Neural progenitor cell (in vitro differentiated cells): ENCODE measurements at regions not wholly inside any gene's neighbourhood (a gene's known extent, or its start where the extent isn't known, plus 50 kb on each side); places are given as distances from the start of the nearest gene placed in this dataset.
A peak's percentile ranks its signal among the peaks of the same experiment; 100 is the strongest.

ENCODE experiments used
- DNase-seq: peaks from one replicate; pipeline ENCODE4 v3.0.0-alpha.2; 2016; ENCODE audit warnings: low spot score
- H2AFZ ChIP-seq: fragments of 200-600 bp; sonication (generic); replicated peaks from 2 replicates; pipeline ENCODE4 v1.6.1; 2016; ENCODE audit warnings: antibody characterized with exemption
- H3F3A ChIP-seq: fragments of 200-600 bp; sonication (generic); 2 replicates; pipeline ENCODE4 v1.6.1; 2016; ENCODE audit warnings: antibody characterized with exemption, low read depth
- H3K27ac ChIP-seq: fragments of 200-600 bp; sonication (generic); 2 replicates; pipeline ENCODE4 v1.5.1; 2016; ENCODE audit warnings: mild to moderate bottlenecking
- H3K27me3 ChIP-seq: fragments of 200-600 bp; sonication (generic); 2 replicates; pipeline ENCODE4 v1.6.1; 2016; ENCODE audit warnings: mild to moderate bottlenecking, moderate library complexity
- H3K36me3 ChIP-seq: fragments of 200-600 bp; sonication (generic); 2 replicates; pipeline ENCODE4 v1.5.1; 2016
- H3K4me1 ChIP-seq: fragments of 200-600 bp; sonication (generic); 2 replicates; pipeline ENCODE4 v1.6.1; 2016; ENCODE audit warnings: mixed run types
- H3K4me2 ChIP-seq: fragments of 200-600 bp; sonication (generic); 2 replicates; pipeline ENCODE4 v1.6.1; 2016
- H3K4me3 ChIP-seq: fragments of 200-600 bp; sonication (generic); 2 replicates; pipeline ENCODE4 v1.5.1; 2016
- H3K79me2 ChIP-seq: fragments of 200-600 bp; sonication (generic); 2 replicates; pipeline ENCODE4 v1.6.1; 2016; ENCODE audit warnings: low read depth
- H3K9ac ChIP-seq: fragments of 200-600 bp; sonication (generic); 2 replicates; pipeline ENCODE4 v1.6.1; 2016
- H3K9me3 ChIP-seq: fragments of 200-600 bp; sonication (generic); 2 replicates; pipeline ENCODE4 v1.5.1; 2016; ENCODE audit warnings: low read depth
- H4K20me1 ChIP-seq: fragments of 200-600 bp; sonication (generic); 2 replicates; pipeline ENCODE4 v1.6.1; 2016; ENCODE audit warnings: low read depth
- H3K27ac Mint-ChIP-seq: 3 replicates; pipeline ENCODE4 v1.8.0; 2021; ENCODE audit warnings: mixed read lengths
- H3K27me3 Mint-ChIP-seq: 2 replicates; pipeline ENCODE4 v1.8.0; 2022; ENCODE audit warnings: low read depth, mild to moderate bottlenecking, inconsistent platforms, moderate library complexity, mixed read lengths; ENCODE audit not compliant: insufficient read depth
- H3K36me3 Mint-ChIP-seq: 3 replicates; pipeline ENCODE4 v1.8.0; 2021; ENCODE audit warnings: mixed read lengths
- H3K4me1 Mint-ChIP-seq: 3 replicates; pipeline ENCODE4 v1.8.0; 2021; ENCODE audit warnings: mixed read lengths
- H3K4me3 Mint-ChIP-seq: 3 replicates; pipeline ENCODE4 v1.8.0; 2021; ENCODE audit warnings: mild to moderate bottlenecking, moderate library complexity, mixed read lengths
- H3K9me3 Mint-ChIP-seq: 3 replicates; pipeline ENCODE4 v1.8.0; 2020; ENCODE audit warnings: mixed read lengths
- EZH2 ChIP-seq: fragments of 200-600 bp; sonication (generic); IDR thresholded peaks from 2 replicates; pipeline ENCODE4 v1.6.1; 2017; ENCODE audit warnings: antibody characterized with exemption, mild to moderate bottlenecking, moderate library complexity
- EZH2phosphoT487 ChIP-seq: fragments of 200-600 bp; sonication (generic); IDR thresholded peaks from 2 replicates; pipeline ENCODE4 v1.6.1; 2017; ENCODE audit warnings: antibody characterized with exemption
- TF ChIP-seq, protein P1 (sequence below): fragments of 200-600 bp; sonication (generic); IDR thresholded peaks from 2 replicates; pipeline ENCODE4 v1.5.1; 2017; ENCODE audit warnings: antibody characterized with exemption, mild to moderate bottlenecking

GRCh38 chr1:187987236-187987776, 1158.6 kb downstream of the PLA2G4A start:
- TF ChIP-seq, protein P1, sequence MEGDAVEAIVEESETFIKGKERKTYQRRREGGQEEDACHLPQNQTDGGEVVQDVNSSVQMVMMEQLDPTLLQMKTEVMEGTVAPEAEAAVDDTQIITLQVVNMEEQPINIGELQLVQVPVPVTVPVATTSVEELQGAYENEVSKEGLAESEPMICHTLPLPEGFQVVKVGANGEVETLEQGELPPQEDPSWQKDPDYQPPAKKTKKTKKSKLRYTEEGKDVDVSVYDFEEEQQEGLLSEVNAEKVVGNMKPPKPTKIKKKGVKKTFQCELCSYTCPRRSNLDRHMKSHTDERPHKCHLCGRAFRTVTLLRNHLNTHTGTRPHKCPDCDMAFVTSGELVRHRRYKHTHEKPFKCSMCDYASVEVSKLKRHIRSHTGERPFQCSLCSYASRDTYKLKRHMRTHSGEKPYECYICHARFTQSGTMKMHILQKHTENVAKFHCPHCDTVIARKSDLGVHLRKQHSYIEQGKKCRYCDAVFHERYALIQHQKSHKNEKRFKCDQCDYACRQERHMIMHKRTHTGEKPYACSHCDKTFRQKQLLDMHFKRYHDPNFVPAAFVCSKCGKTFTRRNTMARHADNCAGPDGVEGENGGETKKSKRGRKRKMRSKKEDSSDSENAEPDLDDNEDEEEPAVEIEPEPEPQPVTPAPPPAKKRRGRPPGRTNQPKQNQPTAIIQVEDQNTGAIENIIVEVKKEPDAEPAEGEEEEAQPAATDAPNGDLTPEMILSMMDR: no peak
- no peak for TF ChIP-seq EZH2
- no peak for TF ChIP-seq EZH2phosphoT487
- Histone ChIP-seq H3K4me3 (no peak overlapping the region), H3K27me3 (no peaks in the 10 kb centered on the region), H3K4me1 (no peaks in the 10 kb centered on the region), H3F3A (no peaks in the 10 kb centered on the region), H3K27ac (no peak overlapping the region), H2AFZ (no peak overlapping the region), H4K20me1 (no peaks in the 10 kb centered on the region), H3K9ac (no peak overlapping the region), H3K36me3 (no peaks in the 10 kb centered on the region), H3K9me3 (no peaks in the 10 kb centered on the region), H3K4me2 (no peak overlapping the region), H3K79me2 (no peaks in the 10 kb centered on the region)
- Mint-ChIP-seq H3K27ac (no peak overlapping the region), H3K27me3 (no peaks in the 10 kb centered on the region), H3K4me1 (peaks cover 9% of the 10 kb centered on the region), H3K36me3 (no peaks in the 10 kb centered on the region), H3K9me3 (no peaks in the 10 kb centered on the region), H3K4me3 (no peak overlapping the region)
- DNase-seq: no peak

DNA sequence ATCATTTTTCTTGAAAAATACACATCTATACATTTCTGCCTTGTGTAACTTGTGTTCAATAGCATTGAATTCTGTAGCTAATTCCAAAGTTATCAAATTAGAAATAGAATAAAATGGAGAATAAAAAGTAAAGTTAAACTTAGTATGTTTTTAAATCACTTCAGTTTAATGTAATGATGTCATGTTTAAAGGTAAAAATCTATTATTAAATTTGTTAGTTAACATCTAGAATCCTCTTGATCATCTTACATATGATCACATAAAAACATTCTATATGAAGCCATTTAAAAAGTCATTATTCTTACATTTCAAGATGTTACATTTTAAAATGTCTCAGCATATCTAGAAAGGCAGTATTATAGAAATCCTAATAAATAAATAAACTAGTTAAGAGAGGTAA, 1163.2 kb downstream of the PLA2G4A start:
- H2AFZ ChIP-seq: peak overlapping the region; percentile 77

DNA sequence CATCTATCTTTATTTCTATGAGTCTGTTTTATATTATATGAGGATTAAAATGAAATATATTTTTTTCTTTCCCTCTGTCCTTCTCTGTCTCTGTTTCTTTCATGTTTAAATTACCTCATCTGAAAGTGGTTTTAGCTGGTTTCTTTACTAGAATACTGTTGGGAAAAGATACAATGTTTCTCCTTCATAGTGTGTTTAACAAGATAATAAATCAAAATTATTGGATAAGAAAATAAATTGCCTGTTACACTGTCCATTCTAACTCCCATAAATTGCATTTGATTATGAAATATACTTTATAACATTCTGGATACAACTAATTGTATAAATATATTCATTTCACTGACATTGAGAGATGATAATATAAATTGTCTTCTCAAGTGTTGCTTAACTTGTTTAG, 1168.0 kb downstream of the PLA2G4A start:
- no peaks in the 10 kb centered on the region for H3K4me1 ChIP-seq
- H3K27ac Mint-ChIP-seq: no peak overlapping the region
- no peaks in the 10 kb centered on the region for H3K9me3 Mint-ChIP-seq
- H2AFZ ChIP-seq: no peak overlapping the region
- H3K36me3 Mint-ChIP-seq: no peaks in the 10 kb centered on the region
- no peaks in the 10 kb centered on the region for H3K9me3 ChIP-seq
- no peaks in the 10 kb centered on the region for H3K27me3 Mint-ChIP-seq
- no peak overlapping the region for H3K9ac ChIP-seq
- DNase-seq: no peak
- no peaks in the 10 kb centered on the region for H3F3A ChIP-seq
- H3K4me3 Mint-ChIP-seq: no peak overlapping the region
- no peak overlapping the region for H3K27ac ChIP-seq
- no peaks in the 10 kb centered on the region for H4K20me1 ChIP-seq
- H3K4me2 ChIP-seq: no peak overlapping the region
- no peaks in the 10 kb centered on the region for H3K4me1 Mint-ChIP-seq
- H3K4me3 ChIP-seq: no peak overlapping the region
- TF ChIP-seq EZH2phosphoT487 (no peak), EZH2 (no peak)
- TF ChIP-seq, protein P1: no peak
- no peaks in the 10 kb centered on the region for H3K36me3 ChIP-seq
- no peaks in the 10 kb centered on the region for H3K79me2 ChIP-seq
- H3K27me3 ChIP-seq: no peaks in the 10 kb centered on the region

More for the DNA sequence above, 1163.2 kb downstream of the PLA2G4A start:
- Mint-ChIP-seq H3K27me3 (no peaks in the 10 kb centered on the region), H3K4me1 (no peaks in the 10 kb centered on the region), H3K36me3 (no peaks in the 10 kb centered on the region), H3K27ac (no peak overlapping the region), H3K4me3 (no peak overlapping the region), H3K9me3 (no peaks in the 10 kb centered on the region)
- Histone ChIP-seq H3K9ac (no peak overlapping the region), H3K9me3 (no peaks in the 10 kb centered on the region), H3K27me3 (no peaks in the 10 kb centered on the region), H3K79me2 (no peaks in the 10 kb centered on the region), H3K27ac (no peak overlapping the region), H3K4me2 (no peak overlapping the region), H3F3A (no peaks in the 10 kb centered on the region), H3K4me3 (no peak overlapping the region), H3K36me3 (no peaks in the 10 kb centered on the region), H4K20me1 (no peaks in the 10 kb centered on the region), H3K4me1 (no peaks in the 10 kb centered on the region)
- TF ChIP-seq, protein P1: no peak
- no peak for TF ChIP-seq EZH2phosphoT487
- TF ChIP-seq EZH2: no peak
- DNase-seq: no peak
